GM21367 (cell line): ENCODE measurements at regions not wholly inside any gene's neighbourhood (a gene's known extent, or its start where the extent isn't known, plus 50 kb on each side); places are given as distances from the start of the nearest gene placed in this dataset.

ENCODE experiments used
- ATAC-seq: cut with Tn5 transposase; IDR thresholded peaks from one replicate; pipeline ENCODE4 v1.9.1; 2021; ENCODE audit not compliant: unreplicated experiment

- ATAC-seq: no peak
Observed at GRCh38 chr21:14734833-14735232, 188.7 kb upstream of the SAMSN1 start.

DNA sequence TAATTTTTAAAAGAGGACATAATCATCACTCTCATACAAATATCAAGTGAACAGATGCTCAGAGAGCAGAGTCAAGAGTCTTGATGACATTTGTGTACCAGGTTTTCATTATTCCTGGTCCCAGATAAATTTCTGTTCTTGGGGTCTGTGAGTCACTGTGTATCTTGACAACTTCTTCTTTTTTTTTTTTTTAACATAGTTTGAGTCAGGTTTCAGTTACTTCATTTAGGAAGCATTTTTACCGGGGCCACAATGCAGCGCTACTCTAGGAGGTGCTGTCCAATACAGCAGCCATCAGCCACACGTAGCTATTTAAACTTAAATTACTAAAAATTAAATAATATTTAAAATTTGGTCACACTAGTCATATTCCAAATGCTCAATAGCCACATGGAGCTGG lies 188.1 kb upstream of the SAMSN1 start:
- ATAC-seq: no peak

GRCh38 chr21:14725219-14725618 lies 179.1 kb upstream of the SAMSN1 start:
- ATAC-seq: no peak

- no peak for ATAC-seq
Observed at GRCh38 chr21:14722841-14723483, 176.8 kb upstream of the SAMSN1 start.

GRCh38 chr21:14720237-14720636 lies 174.1 kb upstream of the SAMSN1 start:
- no peak for ATAC-seq

DNA sequence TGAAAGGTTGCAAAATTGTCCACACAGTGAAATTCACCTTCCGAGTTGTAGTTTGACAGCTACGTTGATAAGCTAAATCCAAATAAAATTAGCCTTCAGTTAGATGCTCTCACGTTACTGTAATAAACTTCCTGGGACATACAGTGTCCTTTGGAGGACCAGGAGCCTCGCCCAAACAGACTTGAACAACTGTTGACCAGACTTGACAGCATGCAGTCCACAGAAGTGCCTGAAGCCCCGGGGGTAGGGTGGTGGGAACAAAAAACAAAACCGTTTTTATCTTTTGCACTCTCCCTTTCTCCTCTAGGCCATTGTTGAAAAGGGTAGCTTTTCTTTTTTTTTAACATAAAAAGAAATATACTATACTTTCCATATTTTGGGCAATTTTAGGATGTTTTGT lies 172.8 kb upstream of the SAMSN1 start:
- no peak for ATAC-seq

DNA sequence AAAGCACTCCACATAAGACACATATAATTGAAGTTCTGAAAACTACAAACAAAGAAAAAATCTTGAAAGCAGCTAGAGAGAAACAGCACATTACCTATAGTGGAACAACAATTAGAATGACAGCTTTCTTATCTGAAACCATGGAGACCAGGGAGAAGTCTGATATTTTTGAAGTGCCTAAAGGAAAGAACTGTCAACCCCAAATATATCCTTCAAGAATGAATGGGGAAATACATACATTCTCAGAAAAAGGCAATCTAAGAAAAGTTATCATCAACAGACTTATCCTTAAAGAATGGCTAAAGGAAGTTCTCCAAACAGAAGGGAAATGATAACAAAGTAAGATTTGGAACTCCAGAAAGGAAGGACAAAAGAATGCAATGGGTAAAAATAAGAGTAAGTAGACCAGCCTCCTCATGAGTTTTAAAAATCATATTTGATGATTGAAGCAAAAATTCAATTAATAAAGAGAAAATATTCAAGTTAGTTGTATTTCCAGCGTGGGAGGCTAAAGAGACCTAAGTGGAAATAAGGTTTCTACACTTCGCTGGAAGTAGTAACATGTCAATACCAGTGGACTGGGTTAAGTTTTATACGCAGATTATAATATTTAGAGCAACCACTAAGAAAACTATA lies 170.8 kb upstream of the SAMSN1 start:
- no peak for ATAC-seq

DNA sequence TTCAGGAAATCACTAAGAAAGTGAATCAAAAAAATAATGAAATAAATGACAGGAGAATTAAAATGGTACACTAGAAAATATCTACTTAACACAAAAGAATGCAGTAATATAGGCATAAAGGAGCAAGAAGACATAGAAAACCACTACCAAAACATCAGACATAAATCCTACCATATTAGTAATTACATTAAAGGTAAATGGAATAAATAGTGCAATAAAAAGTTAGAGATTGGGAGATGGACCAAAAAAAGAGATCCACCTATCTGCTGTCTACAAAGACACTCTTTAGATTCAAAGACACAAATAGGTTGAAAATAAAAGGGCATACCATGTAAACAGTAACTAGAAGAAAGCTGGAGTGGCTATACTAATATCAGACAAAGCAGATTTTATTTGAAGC lies 167.0 kb upstream of the SAMSN1 start:
- ATAC-seq: no peak

DNA sequence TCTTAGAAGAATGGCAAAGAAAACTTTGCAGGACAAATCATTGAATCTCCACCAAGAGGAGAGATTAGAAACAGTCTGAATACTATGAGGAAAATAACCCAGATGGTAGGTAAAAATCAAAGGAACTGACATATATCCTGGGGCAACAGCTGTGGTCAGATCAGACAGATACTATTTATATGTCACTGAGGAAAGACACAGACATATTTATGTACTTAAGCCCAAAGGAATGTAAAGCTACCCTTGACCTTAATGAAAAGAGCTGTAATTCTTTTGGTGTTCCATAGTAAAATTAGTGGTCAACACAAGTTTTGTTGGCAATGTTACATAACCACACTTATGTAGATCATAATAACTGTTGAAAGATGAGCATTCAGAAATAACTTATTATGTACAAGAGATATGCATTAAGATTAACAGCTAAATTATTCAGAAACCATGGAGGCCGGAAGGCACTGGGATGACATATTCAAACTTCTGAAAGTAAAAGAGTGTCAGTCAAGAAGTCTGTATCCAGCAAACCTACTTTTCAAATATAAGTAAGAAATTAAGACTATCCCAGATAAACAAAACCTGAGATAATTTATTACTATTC lies 166.1 kb upstream of the SAMSN1 start:
- ATAC-seq: no peak

DNA sequence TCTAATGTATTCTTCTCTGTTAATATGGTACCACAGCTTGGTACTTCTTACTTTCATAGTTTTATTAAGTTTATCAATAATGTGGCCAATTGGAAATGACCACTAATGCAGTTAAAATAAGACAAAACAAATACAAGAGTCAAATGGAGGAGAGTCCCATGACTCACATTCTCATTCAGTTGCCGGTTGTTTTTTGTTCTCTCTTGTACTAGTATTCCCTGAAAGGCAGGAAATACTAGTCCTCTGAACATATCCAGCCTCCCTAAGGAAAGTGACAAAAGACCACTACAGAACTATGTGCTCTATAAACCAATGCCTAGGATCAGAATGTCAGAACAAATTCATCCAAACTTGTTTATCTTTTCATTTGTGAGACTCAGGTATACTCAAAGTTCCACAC lies 165.2 kb upstream of the SAMSN1 start:
- no peak for ATAC-seq

DNA sequence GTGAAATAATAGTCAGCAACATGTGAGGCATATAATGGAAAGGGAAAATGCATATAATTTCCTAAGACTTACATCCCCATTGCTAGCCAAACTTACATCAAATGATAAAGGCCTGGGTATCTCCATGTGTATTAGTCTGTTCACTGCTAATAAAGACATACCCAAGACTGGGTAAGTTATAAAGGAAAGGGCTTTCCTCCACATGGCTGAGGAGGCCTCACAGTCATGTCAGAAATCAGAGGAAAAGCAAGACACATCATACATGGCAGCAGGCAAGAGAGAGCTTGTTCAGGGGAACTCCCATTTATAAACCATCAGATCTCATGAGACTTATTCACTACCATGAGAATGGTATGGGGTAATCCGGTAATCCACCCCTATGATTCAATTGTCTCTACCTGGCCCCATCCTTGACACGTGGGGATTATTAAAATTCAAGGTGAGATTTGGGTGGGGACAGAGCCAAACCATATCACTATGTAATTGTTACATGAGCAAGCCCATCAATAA lies 161.5 kb upstream of the SAMSN1 start:
- no peak for ATAC-seq

- ATAC-seq: no peak
Observed at GRCh38 chr21:14706712-14707510, 160.8 kb upstream of the SAMSN1 start.

DNA sequence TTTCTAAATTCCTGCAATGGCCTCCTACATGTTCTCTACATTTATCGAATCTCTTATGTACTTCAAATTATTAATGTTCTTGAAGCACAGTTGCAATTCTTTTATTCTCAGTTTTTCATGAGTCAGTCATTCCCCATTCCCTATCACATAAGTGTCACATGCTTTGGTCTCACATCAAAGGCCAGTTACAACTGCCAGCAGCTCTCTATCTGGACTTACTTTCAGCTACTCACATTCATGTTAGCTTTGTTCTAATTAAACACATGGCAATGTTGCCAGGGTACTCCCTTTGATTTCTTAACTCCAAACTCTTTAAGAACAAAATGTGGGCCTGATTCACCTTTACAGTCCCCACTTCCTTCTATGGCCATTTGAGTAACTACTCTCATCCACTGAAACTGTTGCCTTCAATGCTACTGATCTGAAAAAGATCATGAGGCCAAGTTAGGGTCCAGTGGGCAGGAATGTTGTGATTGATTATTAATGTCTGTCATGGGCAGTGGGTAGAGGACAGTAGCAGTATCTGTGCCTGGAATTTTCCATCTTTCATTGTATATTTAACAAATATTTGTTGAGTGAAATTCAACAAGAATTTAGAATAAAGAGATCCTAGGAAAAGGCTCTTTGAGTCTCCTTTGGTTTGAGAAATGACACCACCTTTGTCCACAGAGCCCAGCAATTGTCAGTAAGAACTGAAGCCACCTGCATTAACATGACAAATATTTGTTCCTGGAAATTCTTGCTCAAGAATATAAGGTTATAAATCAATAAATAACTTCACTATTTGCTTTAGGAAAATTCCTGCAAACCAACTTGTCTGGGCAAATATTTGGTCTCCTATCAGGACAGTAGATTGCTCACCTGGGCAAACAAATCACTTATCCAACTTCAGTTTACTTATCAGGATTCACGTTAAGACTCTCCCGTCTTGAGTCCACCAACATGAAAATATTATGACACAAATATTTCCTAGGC lies 153.6 kb upstream of the SAMSN1 start:
- no peak for ATAC-seq

- no peak for ATAC-seq
Observed at GRCh38 chr21:14697769-14698168, 151.7 kb upstream of the SAMSN1 start.

DNA sequence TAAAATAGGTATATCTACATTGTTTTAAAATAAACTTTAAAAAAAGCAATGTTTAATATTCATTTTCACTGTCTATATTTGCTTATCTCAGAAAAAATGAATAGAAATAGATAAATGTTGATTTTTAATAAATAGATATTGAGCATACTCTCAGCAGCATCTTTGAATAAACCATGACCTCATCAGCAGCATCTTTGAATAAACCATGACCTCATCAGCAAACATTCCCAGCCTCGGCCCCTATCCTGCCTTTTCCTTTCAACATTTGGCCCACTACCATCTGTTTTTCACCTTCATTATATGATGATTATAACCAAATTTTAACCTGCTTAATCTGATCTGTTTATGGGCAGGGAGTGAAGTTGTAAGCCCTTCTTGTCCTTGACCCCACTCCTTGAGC lies 148.7 kb upstream of the SAMSN1 start:
- ATAC-seq: no peak

- no peak for ATAC-seq
Observed at GRCh38 chr21:14693997-14694396, 147.9 kb upstream of the SAMSN1 start.

GRCh38 chr21:14691914-14692313 lies 145.8 kb upstream of the SAMSN1 start:
- no peak for ATAC-seq

DNA sequence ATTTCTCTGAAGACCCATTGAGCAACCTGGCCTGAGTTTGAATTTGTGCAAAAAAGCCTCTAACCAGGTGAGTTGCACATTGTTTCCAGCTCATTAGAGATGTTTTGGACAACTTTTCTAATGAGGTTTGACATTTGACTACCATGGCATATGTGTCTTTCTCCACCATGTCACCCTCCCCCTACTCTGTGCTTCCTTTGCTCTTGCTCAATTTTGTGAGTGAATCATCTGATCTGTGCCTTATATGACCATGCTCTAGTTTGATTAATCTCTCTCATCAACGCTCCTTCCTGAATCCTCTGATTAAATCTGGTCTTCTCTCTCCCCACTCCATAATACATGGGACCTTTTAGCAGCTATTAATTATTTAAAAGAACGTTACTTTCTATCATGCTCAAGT lies 144.8 kb upstream of the SAMSN1 start:
- ATAC-seq: no peak

- no peak for ATAC-seq
Observed at GRCh38 chr21:14688936-14689335, 142.8 kb upstream of the SAMSN1 start.

DNA sequence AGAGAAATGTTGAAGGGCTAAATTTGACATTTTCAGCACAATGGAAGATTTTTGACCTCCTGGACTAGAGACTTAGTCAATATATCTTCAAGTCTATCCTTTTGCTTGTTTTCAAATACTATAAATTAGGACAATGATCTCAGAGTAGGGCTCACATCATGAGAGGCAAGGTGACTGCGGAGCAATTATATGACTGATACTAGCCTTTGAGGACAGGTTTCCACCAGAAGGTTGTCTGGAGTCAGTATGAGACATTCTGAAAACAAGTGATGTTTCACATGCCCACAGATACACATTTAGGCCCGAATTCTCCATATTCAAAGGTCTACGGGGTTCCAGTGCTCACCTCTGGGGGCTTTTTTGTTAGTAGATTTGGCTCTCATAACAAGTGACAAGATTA lies 142.3 kb upstream of the SAMSN1 start:
- no peak for ATAC-seq

- peak; percentile 44 for ATAC-seq
Observed at GRCh38 chr21:14687268-14687625, 141.1 kb upstream of the SAMSN1 start.
